GM19025 (cell line): ENCODE measurements at regions not wholly inside any gene's neighbourhood (a gene's known extent, or its start where the extent isn't known, plus 50 kb on each side); places are given as distances from the start of the nearest gene placed in this dataset.
"Not testable (repeated sequence)": the region's sequence is repeated elsewhere in the genome, so short reads cannot be mapped to it uniquely, and the experiment has no call there.

Experiments
- ATAC-seq: cut with Tn5 transposase; IDR thresholded peaks from one replicate; pipeline ENCODE4 v1.9.1; 2021; ENCODE audit warnings: mild to moderate bottlenecking, low read depth, moderate library complexity; ENCODE audit not compliant: unreplicated experiment

GRCh38 chr11:80307676-80308075 is 866.8 kb upstream of the TENM4 start:
- no peak for ATAC-seq

GRCh38 chr11:80297858-80298632 is 857.2 kb upstream of the TENM4 start:
- no peak for ATAC-seq

- no peak for ATAC-seq
These were observed 852.5 kb upstream of the TENM4 start for GRCh38 chr11:80293293-80293692.

GRCh38 chr11:80284946-80285785 is 844.3 kb upstream of the TENM4 start:
- no peak for ATAC-seq

- no peak for ATAC-seq
These were observed 841.8 kb upstream of the TENM4 start for GRCh38 chr11:80282643-80283042.

- no peak for ATAC-seq
These were observed 840.4 kb upstream of the TENM4 start for GRCh38 chr11:80281194-80281593.

- no peak for ATAC-seq
These were observed 839.9 kb upstream of the TENM4 start for GRCh38 chr11:80280737-80281136.

- ATAC-seq, result no peak
These were observed 820.9 kb upstream of the TENM4 start for GRCh38 chr11:80261776-80262175.

GRCh38 chr11:80257319-80258015 is 816.6 kb upstream of the TENM4 start:
- ATAC-seq, result not testable (repeated sequence)

GRCh38 chr11:80255021-80255420 is 814.2 kb upstream of the TENM4 start:
- ATAC-seq, result no peak

GRCh38 chr11:80241766-80242165 is 800.9 kb upstream of the TENM4 start:
- no peak for ATAC-seq

- no peak for ATAC-seq
These were observed 799.4 kb upstream of the TENM4 start for GRCh38 chr11:80240245-80240644.

GRCh38 chr11:80239217-80239616 is 798.4 kb upstream of the TENM4 start:
- ATAC-seq, result no peak

- no peak for ATAC-seq
These were observed 787.1 kb upstream of the TENM4 start for GRCh38 chr11:80227915-80228314.

GRCh38 chr11:80214413-80214812 is 773.6 kb upstream of the TENM4 start:
- no peak for ATAC-seq

- ATAC-seq, result no peak
These were observed 770.8 kb upstream of the TENM4 start for GRCh38 chr11:80211673-80212072.

GRCh38 chr11:80204021-80204420 is 763.2 kb upstream of the TENM4 start:
- no peak for ATAC-seq

GRCh38 chr11:80196932-80197554 is 756.2 kb upstream of the TENM4 start:
- no peak for ATAC-seq

- no peak for ATAC-seq
These were observed 755.2 kb upstream of the TENM4 start for GRCh38 chr11:80196041-80196440.

GRCh38 chr11:80194625-80195024 is 753.8 kb upstream of the TENM4 start:
- no peak for ATAC-seq

- ATAC-seq, result no peak
These were observed 753.2 kb upstream of the TENM4 start for GRCh38 chr11:80194016-80194415.
